ENCODE measurements at regions not wholly inside any gene's neighbourhood (a gene's known extent, or its start where the extent isn't known, plus 50 kb on each side); places are given as distances from the start of the nearest gene placed in this dataset.

- no peak for TF ChIP-seq CTCF (conservative IDR thresholded peaks at IDR 0.05; ENCODE audit: control insufficient read depth, insufficient read depth, low read depth, low read length)
- no peak for DNase-seq (ENCODE audit: low read depth)
- H3K4me3 ChIP-seq (ENCODE audit: control insufficient read depth, low read depth, low read length), result no peak overlapping the region
These were observed 142.4 kb downstream of the NMUR2 start for GRCh38 chr5:152262667-152263066.

GRCh38 chr5:152260940-152261339 lies 144.1 kb downstream of the NMUR2 start:
- TF ChIP-seq CTCF (conservative IDR thresholded peaks at IDR 0.05; ENCODE audit: control insufficient read depth, insufficient read depth, low read depth, low read length), result no peak
- no peak overlapping the region for H3K4me3 ChIP-seq (ENCODE audit: control insufficient read depth, low read depth, low read length)
- DNase-seq (ENCODE audit: low read depth), result no peak

DNA sequence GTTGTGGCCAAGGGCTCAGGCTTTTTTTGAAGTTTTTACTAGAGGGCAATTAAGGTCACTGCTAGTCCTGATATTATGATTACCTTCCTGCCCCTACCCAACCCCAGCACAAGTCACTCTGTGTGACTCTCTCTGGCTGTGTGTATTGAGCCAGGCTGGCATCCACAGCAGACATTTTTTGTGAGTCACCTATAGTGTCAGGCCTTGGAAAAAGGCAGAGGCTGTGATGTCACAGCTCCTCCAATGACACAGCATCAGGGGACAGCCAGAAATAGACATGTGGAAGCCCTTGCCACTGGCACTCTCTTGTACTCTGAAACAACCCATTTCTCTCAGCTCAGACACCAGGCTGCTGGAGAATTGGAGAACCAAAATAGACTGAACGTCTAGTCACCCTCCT lies 145.4 kb downstream of the NMUR2 start:
- no peak for TF ChIP-seq CTCF (conservative IDR thresholded peaks at IDR 0.05; ENCODE audit: control insufficient read depth, insufficient read depth, low read depth, low read length)
- DNase-seq (ENCODE audit: low read depth), result no peak
- no peak overlapping the region for H3K4me3 ChIP-seq (ENCODE audit: control insufficient read depth, low read depth, low read length)

GRCh38 chr5:152256580-152256979 lies 148.5 kb downstream of the NMUR2 start:
- no peak for DNase-seq (ENCODE audit: low read depth)
- H3K4me3 ChIP-seq (ENCODE audit: control insufficient read depth, low read depth, low read length), result no peak overlapping the region
- TF ChIP-seq CTCF (conservative IDR thresholded peaks at IDR 0.05; ENCODE audit: control insufficient read depth, insufficient read depth, low read depth, low read length), result no peak

GRCh38 chr5:152255411-152255810 lies 149.7 kb downstream of the NMUR2 start:
- H3K4me3 ChIP-seq (ENCODE audit: control insufficient read depth, low read depth, low read length), result no peak overlapping the region
- no peak for TF ChIP-seq CTCF (conservative IDR thresholded peaks at IDR 0.05; ENCODE audit: control insufficient read depth, insufficient read depth, low read depth, low read length)

DNA sequence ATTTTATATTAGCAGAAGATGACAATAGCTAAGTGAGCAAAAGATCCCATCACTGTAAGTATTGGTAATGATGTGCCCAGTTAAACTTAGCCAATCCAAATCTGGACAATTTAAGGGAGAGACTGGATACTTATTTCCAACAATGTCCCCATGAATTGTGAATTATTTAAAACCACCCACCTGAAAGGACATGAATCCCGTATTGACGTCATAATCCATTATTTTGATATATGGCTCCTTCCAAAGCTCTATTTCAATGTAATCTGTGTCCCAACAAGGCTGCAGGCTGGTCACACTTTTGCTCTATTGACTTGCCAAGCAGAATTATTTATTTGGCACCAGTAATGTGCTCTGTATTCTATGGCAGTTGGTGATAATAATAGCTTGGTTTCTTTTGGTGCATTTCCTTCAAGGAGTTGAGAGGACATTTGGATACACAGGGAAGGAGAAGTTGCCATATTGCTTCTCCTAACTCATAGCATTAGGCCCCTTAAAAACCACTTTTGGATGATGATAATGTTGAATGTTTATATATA lies 157.2 kb downstream of the NMUR2 start:
- no peak for DNase-seq (ENCODE audit: low read depth)
- no peak overlapping the region for H3K4me3 ChIP-seq (ENCODE audit: control insufficient read depth, low read depth, low read length)
- TF ChIP-seq CTCF (conservative IDR thresholded peaks at IDR 0.05; ENCODE audit: control insufficient read depth, insufficient read depth, low read depth, low read length), result no peak

More at GRCh38 chr5:152255411-152255810, 149.7 kb downstream of the NMUR2 start:
- no peak for DNase-seq (ENCODE audit: low read depth)

DNA sequence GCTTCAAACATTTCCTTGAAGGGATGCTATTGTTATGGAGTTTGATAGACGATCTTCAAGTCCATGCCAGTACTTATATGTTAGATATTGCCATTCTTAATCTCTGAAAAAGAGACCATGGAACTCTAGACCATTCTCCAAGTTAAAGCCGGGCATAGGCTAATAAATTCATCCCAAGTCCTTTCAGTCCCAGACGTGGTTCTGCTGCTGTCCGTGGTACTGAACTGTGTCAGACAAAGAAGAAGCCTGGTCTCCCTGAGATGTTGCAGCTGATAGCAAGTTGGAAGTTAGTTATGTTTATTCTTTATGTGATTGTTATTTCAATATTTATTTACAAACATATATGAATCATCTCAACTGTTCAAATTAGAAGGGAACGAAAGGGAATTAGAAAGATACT lies 158.7 kb downstream of the NMUR2 start:
- DNase-seq (ENCODE audit: low read depth), result peak; percentile 4
- no peak for TF ChIP-seq CTCF (conservative IDR thresholded peaks at IDR 0.05; ENCODE audit: control insufficient read depth, insufficient read depth, low read depth, low read length)
- H3K4me3 ChIP-seq (ENCODE audit: control insufficient read depth, low read depth, low read length), result no peak overlapping the region

Measured in fibroblast of mammary gland (primary cell).